ENCODE measurements at regions not wholly inside any gene's neighbourhood (a gene's known extent, or its start where the extent isn't known, plus 50 kb on each side); places are given as distances from the start of the nearest gene placed in this dataset.

DNA sequence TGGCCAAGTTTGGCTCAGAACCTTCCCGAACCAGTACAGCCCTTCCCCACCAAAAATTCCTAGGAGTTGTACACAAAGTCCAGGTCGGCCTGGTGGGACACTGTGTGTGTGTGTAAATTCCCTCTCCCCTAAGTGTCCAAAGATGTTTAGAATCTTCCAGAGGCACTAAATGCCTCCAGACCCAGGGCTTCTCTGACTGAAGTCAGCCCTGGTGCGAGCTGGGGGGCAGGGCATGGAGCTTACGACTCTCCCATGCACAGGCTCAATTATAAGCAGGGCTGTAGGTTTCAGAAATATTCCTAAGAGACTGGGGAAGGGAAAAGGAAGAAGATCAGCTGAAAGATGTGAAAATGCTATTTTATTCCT lies 106.9 kb upstream of the ATF7IP start:
- TF ChIP-seq FOXA1 (IDR thresholded peaks at IDR 0.05) (peak; percentile 6), YY1 (IDR thresholded peaks at IDR 0.05) (no peak), HNF4G (IDR thresholded peaks at IDR 0.05) (no peak)
- Histone ChIP-seq H3K9ac (ENCODE audit: low read depth in 1 of 2, low read length in 2 of 2) (peak overlapping the region in 1 of 2 donors; percentile 13), H3K36me3 (ENCODE audit: control insufficient read depth in 4 of 4, insufficient read depth in 3 of 4, low read depth in 1 of 4, low read length in 3 of 4) (no peaks in the 10 kb centered on the region), H3K27ac (ENCODE audit: low read depth in 1 of 2, low read length in 2 of 2) (peak overlapping the region; percentile 82), H3K9me3 (ENCODE audit: control insufficient read depth in 4 of 4, low read length in 3 of 4) (no peaks in the 10 kb centered on the region), H3K27me3 (ENCODE audit: control insufficient read depth in 4 of 4, insufficient read depth in 4 of 4, low read length in 3 of 4) (no peaks in the 10 kb centered on the region), H3K4me3 (ENCODE audit: low read depth in 1 of 3, low read length in 3 of 3) (no peak overlapping the region), H3K4me1 (ENCODE audit: control insufficient read depth in 4 of 4, insufficient read depth in 4 of 4, low read length in 3 of 4) (peaks cover 5 to 30% (median 16%) of the 10 kb centered on the region in 4 donors)
- 70% methylated on average over 4 of the region's 4 CpGs for WGBS
- DNase-seq (ENCODE audit: low spot score), result no peak

DNA sequence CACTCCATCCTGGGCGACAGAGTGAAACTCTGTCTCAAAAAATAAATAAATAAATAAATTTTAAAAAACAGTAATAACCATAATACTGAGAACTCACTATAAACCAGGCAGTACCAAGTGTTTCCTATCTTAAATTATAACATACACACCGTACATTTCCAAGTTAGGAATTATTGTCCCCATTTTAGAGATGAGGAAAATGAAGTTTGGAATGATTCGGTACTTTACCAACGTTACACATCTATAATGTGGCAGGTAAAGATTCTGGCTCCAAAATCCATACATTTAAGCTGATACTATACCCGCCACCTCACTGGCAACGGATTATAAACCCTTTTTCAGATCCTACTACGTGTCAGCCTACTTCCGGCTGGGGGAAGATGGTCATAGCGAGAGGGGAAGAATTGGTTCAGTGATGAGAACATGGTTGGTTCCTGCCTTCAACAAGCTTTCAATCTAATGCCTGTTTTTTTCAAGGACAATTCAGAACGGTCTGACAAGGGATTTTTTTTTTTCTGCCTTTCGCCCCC lies 105.9 kb upstream of the ATF7IP start:
- TF ChIP-seq TAF1 (conservative IDR thresholded peaks at IDR 0.05) (no peak), RAD21 (IDR thresholded peaks at IDR 0.05) (no peak), NR2F2 (IDR thresholded peaks at IDR 0.05) (no peak), JUND (IDR thresholded peaks at IDR 0.05) (no peak), GABPA (IDR thresholded peaks at IDR 0.05 in 1 of 2, conservative IDR thresholded peaks at IDR 0.05 in 1 of 2) (no peak), HNF4G (IDR thresholded peaks at IDR 0.05) (no peak), EGR1 (IDR thresholded peaks at IDR 0.05; ENCODE audit: low read depth in 2 of 2) (no peak), HNF4A (conservative IDR thresholded peaks at IDR 0.05) (no peak), FOXA1 (IDR thresholded peaks at IDR 0.05) (no peak), SP1 (IDR thresholded peaks at IDR 0.05) (no peak), YY1 (IDR thresholded peaks at IDR 0.05) (no peak), FOXA2 (IDR thresholded peaks at IDR 0.05) (no peak), RXRA (IDR thresholded peaks at IDR 0.05) (no peak)
- TF ChIP-seq, protein P1, sequence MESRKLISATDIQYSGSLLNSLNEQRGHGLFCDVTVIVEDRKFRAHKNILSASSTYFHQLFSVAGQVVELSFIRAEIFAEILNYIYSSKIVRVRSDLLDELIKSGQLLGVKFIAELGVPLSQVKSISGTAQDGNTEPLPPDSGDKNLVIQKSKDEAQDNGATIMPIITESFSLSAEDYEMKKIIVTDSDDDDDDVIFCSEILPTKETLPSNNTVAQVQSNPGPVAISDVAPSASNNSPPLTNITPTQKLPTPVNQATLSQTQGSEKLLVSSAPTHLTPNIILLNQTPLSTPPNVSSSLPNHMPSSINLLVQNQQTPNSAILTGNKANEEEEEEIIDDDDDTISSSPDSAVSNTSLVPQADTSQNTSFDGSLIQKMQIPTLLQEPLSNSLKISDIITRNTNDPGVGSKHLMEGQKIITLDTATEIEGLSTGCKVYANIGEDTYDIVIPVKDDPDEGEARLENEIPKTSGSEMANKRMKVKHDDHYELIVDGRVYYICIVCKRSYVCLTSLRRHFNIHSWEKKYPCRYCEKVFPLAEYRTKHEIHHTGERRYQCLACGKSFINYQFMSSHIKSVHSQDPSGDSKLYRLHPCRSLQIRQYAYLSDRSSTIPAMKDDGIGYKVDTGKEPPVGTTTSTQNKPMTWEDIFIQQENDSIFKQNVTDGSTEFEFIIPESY (IDR thresholded peaks at IDR 0.05), result no peak
- TF ChIP-seq, protein P2, sequence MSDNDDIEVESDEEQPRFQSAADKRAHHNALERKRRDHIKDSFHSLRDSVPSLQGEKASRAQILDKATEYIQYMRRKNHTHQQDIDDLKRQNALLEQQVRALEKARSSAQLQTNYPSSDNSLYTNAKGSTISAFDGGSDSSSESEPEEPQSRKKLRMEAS (IDR thresholded peaks at IDR 0.05), result no peak
- TF ChIP-seq, protein P3, sequence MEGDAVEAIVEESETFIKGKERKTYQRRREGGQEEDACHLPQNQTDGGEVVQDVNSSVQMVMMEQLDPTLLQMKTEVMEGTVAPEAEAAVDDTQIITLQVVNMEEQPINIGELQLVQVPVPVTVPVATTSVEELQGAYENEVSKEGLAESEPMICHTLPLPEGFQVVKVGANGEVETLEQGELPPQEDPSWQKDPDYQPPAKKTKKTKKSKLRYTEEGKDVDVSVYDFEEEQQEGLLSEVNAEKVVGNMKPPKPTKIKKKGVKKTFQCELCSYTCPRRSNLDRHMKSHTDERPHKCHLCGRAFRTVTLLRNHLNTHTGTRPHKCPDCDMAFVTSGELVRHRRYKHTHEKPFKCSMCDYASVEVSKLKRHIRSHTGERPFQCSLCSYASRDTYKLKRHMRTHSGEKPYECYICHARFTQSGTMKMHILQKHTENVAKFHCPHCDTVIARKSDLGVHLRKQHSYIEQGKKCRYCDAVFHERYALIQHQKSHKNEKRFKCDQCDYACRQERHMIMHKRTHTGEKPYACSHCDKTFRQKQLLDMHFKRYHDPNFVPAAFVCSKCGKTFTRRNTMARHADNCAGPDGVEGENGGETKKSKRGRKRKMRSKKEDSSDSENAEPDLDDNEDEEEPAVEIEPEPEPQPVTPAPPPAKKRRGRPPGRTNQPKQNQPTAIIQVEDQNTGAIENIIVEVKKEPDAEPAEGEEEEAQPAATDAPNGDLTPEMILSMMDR (IDR thresholded peaks at IDR 0.05; ENCODE audit: low read depth, low read length, missing input control), result no peak
- TF ChIP-seq, protein P4, sequence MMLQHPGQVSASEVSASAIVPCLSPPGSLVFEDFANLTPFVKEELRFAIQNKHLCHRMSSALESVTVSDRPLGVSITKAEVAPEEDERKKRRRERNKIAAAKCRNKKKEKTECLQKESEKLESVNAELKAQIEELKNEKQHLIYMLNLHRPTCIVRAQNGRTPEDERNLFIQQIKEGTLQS (IDR thresholded peaks at IDR 0.05), result no peak
- TF ChIP-seq, protein P5, sequence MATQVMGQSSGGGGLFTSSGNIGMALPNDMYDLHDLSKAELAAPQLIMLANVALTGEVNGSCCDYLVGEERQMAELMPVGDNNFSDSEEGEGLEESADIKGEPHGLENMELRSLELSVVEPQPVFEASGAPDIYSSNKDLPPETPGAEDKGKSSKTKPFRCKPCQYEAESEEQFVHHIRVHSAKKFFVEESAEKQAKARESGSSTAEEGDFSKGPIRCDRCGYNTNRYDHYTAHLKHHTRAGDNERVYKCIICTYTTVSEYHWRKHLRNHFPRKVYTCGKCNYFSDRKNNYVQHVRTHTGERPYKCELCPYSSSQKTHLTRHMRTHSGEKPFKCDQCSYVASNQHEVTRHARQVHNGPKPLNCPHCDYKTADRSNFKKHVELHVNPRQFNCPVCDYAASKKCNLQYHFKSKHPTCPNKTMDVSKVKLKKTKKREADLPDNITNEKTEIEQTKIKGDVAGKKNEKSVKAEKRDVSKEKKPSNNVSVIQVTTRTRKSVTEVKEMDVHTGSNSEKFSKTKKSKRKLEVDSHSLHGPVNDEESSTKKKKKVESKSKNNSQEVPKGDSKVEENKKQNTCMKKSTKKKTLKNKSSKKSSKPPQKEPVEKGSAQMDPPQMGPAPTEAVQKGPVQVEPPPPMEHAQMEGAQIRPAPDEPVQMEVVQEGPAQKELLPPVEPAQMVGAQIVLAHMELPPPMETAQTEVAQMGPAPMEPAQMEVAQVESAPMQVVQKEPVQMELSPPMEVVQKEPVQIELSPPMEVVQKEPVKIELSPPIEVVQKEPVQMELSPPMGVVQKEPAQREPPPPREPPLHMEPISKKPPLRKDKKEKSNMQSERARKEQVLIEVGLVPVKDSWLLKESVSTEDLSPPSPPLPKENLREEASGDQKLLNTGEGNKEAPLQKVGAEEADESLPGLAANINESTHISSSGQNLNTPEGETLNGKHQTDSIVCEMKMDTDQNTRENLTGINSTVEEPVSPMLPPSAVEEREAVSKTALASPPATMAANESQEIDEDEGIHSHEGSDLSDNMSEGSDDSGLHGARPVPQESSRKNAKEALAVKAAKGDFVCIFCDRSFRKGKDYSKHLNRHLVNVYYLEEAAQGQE (IDR thresholded peaks at IDR 0.05), result no peak
- 91% methylated on average over 11 of the region's 11 CpGs for WGBS
- Histone ChIP-seq H3K27ac (ENCODE audit: low read depth in 1 of 2, low read length in 2 of 2) (peak overlapping the region; percentile 74), H3K36me3 (ENCODE audit: control insufficient read depth in 4 of 4, insufficient read depth in 3 of 4, low read depth in 1 of 4, low read length in 3 of 4) (no peaks in the 10 kb centered on the region), H3K4me1 (ENCODE audit: control insufficient read depth in 4 of 4, insufficient read depth in 4 of 4, low read length in 3 of 4) (peaks cover 5 to 30% (median 16%) of the 10 kb centered on the region in 4 donors), H3K9ac (ENCODE audit: low read depth in 1 of 2, low read length in 2 of 2) (no peak overlapping the region), H3K4me3 (ENCODE audit: low read depth in 1 of 3, low read length in 3 of 3) (no peak overlapping the region), H3K9me3 (ENCODE audit: control insufficient read depth in 4 of 4, low read length in 3 of 4) (no peaks in the 10 kb centered on the region), H3K27me3 (ENCODE audit: control insufficient read depth in 4 of 4, insufficient read depth in 4 of 4, low read length in 3 of 4) (no peaks in the 10 kb centered on the region)
- DNase-seq (ENCODE audit: low spot score), result no peak

Data from liver (tissue), 8 donors.